HG02759 (cell line): ENCODE measurements at regions not wholly inside any gene's neighbourhood (a gene's known extent, or its start where the extent isn't known, plus 50 kb on each side); places are given as distances from the start of the nearest gene placed in this dataset.

Experiments used
- ATAC-seq: cut with Tn5 transposase; IDR thresholded peaks from one replicate; pipeline ENCODE4 v1.9.1; 2021; ENCODE audit warnings: mild to moderate bottlenecking, moderate library complexity; ENCODE audit not compliant: unreplicated experiment

DNA sequence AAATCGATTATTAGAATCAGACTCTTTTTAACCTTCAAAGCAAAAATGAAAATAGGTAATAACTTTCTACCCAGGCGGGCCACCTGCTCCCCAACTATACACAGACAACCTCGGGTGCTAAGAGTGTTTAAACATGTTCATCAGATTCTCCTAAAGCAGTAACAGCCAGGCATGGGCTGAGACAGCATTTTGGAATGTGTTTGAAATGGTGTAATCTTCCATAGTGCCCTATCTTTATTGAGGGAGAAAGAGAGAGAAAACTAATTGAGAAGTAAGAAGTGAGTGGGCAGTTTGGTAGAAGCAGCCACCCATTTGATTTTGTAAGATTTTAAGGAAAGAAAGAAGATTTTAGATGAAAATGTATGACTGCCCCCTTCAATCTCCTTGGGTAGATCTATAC, 196.1 kb upstream of the CTAGE1 start:
- ATAC-seq: no peak

DNA sequence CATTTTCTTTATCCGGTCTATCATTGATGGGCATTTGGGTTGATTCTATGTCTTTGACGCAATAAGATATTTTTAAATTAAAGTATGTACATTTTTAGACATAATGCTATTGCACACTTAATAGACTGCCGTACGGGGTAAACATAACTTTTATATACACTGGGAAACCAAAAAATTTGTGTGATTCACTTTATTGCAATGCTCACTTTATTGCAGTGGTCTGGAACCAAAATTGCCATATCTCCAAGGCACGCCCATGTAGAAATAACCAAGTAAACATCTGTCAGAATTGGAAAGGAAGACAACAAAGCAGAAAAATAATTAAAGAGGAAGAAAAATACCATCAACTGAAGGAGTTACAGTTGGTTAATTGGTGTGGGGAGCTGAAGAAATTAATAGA, 205.8 kb upstream of the CTAGE1 start:
- ATAC-seq: no peak

DNA sequence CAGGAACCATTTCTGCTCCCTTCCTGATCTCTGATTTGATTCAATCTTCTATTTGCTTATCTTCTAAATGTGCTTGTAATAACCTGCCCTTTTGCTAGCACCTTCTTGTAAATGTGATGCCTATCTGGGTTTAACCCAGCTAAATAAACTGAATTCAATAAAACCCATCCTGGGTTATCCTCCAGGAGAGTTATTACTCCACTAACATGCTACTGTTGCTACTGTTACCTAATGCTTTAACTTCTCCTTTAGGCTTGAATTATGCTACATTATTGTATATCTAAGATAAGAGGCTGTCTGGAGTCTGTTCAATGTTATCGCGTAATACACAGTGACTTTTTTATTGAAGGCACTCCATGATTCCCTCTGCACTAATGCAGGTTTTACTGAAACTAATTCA, 206.5 kb upstream of the CTAGE1 start:
- no peak for ATAC-seq

DNA sequence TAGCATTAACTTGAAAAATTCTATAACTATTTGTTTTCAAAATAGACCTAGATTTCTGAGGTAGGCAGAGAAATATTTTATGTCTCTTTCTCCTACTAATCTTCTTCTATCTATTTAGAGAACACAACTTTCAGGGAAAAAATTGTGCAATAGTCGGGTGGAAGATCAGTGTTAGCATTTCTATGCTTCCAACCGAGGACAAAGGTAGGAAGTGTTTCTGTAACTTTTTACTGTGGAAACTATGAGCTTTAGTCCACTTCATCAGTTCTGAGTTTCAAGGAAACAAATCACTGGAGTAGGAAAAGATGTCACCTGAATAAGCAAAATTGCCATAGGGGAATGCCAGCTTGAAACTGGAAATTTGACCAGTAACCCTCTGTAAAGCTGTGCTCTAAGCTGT, 207.7 kb upstream of the CTAGE1 start:
- ATAC-seq: no peak

DNA sequence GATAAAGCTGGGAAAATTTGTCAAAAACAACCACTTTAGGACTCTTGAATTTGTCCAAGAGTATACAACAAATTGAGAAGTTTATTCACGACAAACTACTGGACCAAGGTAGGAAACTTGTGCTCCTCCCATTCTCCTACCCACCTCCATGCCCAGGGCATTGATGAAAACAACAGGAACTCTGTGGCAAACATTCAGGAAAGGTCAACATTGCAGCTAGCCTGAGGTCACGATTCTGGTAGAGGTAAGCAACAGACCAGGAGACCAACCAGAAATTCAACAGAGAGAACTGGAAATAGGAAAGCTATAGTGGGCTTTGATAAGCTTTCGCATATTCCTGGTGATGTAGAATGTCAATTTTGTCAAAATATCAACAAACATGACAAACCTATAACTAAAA, 209.1 kb upstream of the CTAGE1 start:
- no peak for ATAC-seq

DNA sequence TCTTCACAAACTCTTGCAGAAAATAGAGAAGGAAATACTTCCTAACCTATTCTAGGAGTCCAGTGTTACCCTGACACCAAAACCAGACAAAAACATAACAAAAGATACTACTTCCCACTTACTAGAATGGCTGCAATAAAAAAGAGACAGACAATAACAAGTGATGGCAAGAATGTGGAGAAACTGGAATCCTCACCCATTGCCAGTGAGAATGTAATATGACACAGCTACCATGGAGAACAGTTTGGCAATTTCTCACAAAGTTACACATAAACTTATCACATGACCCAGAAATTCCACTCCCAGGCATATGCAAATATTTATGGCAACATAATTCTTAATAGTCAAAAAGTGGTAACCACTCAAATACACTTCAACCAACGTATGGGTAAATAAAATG, 209.8 kb upstream of the CTAGE1 start:
- ATAC-seq: no peak

DNA sequence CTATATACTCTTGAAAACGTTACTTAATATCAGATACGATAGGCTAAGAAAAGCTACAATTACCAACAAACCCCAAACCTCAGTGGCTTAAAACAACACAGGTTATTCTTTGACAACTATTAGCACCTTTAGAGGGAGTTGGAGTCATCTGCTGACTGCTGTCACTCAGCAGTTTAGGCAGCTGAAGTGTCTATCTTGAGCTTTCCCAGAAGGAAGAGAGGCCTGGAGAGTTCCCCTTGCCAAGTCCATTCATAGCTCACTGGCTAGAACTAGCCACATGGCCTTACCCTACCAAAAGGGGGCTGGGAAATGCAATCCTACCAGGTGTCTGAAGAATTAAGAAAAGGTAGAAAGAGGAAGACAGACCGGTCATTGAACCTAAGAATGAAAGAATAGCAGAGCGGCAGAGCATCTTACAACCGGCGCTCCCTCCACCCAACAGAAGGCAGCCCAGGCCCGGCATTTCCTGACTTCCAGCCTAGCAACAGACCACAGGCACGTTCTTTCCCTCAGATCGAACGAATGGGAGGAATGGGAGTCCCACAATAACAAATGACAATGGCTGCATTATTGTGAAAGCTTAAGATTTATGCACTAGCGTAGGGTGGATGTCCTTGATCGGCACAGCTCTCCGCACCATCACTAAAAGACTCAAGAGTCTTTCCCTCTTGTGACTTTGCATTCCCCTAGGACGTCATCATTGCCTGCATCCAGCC, 211.2 kb upstream of the CTAGE1 start:
- no peak for ATAC-seq

DNA sequence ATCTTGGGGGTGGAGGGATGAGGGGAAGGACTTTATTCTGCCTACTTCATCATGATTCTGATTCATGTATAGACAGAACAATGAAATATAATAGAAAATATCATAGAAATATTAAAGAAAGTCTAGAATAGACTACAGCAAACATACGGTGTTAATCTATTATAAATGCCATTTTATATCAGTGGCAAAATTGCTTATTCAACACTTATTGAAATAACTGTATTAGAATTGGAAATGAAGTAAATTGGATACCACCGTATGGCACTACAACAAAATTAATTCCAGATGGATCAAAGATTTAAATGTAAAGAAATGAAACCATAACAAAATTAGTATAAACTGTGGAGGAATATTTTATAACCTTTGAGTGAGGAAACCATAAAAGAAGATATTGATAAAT, 213.3 kb upstream of the CTAGE1 start:
- no peak for ATAC-seq

DNA sequence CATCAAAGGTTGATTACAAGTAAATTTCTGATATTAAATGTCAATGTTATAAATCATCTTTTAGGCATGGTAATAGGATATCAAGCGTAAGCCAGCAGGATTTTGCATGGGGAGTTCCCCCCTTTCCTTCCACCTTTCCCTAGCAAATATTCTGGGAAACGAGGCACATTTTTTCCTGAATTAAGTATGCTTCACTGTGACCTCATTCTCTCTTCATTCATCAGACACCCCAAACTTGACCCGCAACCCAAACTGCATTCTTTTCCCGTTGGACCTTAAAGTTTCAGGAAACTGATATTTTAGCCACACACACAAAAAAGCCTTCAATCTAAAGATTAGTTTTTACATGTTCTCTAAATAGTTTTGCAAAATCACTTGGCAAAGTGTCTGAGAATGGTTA, 214.5 kb upstream of the CTAGE1 start:
- ATAC-seq: no peak

DNA sequence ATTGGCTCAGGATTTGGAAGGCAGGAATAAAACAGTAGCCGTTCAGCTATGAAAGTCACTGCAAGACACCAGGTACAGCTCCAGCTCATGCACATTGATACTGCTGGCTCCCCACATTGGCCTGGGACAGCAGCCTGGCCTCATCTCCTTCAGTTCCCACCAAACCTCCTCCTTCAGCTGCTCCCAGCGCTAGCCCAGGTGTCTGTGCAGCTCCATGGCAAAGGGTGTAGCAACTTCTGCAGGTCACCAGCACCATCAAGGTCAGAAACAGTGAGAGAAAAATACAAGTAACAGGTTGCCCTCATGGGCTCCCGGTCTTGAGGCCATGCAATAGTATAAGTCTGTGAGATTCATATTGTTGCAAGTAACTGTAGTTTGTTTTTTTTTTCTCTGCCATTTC, 216.7 kb upstream of the CTAGE1 start:
- no peak for ATAC-seq

DNA sequence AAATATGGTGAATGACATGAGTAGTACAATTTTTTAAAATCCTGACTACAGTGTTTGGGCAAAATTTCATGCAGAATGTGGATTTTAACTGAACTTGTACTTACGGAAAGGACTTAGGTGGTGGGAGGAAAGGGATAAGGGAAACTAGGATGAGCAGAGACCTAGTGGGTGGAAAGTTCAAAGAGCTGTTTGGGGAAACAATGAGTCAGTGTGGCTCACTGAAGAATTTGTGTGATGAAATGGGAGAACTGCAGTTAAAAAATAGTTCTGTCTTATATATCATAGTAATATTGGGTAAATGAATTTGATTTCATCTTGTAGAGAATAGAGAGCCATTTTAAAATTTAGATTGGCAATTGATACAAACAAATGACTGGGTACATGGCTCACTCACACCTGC, 220.1 kb upstream of the CTAGE1 start:
- ATAC-seq: no peak

DNA sequence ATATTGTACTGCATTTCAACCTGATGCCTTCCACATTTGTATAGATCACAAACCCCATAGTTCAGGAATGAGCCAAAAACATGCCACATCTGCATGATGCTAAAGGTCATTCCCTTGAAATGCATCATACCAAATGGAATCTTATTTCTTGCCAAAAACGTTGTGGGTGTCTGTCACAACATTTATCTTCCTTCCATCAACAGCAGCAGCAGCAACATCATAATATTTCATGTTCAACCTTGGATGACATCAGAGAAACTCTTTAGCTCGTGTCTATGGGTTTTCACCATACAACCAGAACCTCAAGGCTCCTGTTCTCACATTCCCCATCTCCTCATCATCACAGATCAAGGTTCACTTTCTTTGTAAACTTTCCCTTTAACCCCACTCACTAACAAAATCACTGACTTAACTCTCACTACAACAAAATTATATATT, 221.3 kb upstream of the CTAGE1 start:
- no peak for ATAC-seq

DNA sequence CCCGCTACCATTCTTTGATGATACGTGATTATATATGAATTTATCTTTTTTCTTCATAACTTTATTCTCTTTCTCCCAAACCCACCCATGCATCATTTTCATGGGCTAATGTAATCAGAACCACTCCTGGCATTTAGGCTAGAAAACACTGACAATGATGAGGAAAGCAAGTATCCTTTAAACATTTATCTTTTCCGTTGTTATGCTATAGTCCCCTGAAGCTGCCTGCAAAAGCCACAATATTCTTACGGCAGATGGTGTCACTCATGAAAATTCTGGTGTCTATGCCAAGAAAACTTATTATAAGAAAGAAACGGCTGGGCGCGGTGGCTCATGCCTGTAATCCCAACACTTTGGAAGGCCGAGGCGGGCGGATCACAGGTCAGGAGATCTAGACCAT, 221.8 kb upstream of the CTAGE1 start:
- no peak for ATAC-seq

DNA sequence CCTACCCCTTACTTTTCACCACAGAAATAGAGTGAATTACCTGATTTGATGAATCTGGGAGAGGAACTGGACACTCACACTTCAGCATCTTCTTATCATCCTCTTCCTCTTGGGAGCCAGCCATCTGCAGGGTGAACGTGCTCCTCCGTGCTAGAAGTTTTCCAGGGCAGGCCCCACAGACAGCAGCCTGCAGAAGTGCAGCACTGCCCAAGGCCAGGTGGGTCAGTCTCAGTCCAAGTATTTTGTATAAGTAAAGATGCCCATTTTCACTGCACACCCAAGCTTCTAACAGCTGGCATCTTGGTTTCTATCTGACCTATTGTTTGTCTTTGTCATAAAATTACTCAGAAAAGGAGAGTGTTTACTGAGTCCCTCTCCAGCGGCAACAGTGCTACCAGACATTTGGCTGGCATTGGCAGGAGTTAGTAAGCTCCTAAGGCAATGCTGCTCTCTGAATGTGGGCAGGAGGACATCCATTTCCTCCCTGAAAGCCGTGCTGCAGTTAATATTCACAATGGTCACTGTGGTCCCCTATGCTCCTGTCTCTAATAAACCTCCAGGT, 222.6 kb upstream of the CTAGE1 start:
- no peak for ATAC-seq

DNA sequence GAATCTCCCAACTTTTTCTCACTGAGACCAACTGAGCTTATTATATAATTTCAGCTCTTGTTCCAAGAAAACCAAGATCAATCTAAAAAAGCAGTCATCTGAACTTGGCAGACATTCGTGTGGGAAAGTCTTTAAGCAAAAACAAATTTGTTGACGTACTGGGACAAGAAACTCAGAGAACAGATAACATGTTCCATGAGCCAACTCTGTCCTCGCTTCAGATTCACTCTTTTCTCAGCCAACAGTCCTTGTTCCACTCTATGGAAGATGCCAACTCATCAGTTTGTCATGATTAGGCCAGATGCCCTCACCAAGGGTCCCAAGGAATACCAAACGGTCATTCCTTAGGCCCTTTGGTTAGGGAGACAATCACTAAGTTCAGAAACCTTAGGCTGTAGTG, 224.2 kb upstream of the CTAGE1 start:
- ATAC-seq: no peak

DNA sequence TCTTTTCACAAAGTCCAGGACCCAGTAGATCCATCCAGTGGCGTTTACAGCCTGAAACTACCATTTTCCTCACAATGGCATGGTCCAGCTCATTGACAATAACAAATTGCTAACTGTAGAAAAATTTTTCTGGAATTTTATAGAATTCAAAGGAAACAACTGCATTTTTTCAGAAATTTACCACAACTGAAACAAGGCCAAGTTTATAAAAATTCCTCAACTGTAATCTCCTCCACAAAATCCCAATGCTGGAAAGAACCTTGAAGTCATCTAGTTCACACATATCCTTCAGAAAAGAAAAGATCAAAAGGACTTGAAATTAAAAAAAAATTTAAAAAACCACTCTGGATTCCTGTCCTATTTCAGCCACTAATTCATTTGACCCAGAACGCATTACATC, 226.0 kb upstream of the CTAGE1 start:
- no peak for ATAC-seq

DNA sequence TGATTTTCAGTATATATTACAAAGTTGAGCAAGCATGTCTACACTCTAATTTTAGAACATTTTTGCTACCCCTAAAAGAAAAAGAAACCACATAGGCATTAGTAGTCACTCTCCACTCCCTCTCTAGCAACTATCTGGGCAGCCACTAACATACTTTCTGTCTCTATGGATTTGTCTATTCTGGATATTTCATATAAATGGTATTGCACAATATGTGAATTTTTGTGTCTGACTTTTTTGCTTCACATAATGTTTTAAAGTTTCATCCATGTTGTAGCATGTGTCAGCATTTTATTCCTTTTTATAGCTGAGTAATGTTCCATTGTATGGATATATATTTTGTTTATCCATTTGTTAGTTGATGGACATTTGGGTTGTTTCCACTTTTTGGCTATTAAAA, 232.5 kb upstream of the CTAGE1 start:
- no peak for ATAC-seq

DNA sequence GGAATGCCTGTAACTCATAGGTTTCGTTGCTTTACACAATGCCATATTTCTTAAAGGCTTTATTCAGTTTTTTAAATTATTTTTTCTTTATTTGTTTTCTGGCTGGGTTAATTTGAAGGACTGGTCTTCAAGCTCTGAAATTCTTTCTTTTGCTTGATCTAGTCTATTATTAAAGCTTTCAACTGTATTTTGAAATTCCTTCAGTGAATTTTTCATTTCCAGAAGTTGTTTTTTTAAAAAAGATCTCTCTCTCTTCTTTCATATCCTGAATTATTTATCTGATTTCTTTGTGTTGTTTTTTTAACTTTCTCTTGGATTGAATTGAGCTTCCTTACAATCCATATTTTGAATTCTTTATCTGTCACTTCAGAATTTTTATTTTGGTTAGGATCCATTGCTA, 239.9 kb upstream of the CTAGE1 start:
- no peak for ATAC-seq

DNA sequence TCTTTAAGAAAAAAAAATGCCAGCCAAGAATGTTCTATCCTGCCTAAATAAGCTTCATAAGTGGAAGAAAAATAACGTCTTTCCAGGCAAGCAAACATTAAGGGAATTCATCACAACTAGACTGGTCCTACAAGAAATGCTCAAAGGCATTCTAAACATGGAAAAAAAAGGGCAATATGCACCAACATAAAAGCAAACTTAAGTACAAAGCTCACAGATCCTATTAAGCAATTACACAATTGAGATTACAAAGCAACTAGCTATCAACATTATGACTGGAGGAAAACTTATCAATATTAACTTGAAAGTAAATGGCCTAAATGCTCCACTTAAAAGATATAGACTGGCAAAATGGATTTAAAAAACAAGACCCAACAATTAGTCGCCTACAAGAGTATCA, 240.6 kb upstream of the CTAGE1 start:
- no peak for ATAC-seq

DNA sequence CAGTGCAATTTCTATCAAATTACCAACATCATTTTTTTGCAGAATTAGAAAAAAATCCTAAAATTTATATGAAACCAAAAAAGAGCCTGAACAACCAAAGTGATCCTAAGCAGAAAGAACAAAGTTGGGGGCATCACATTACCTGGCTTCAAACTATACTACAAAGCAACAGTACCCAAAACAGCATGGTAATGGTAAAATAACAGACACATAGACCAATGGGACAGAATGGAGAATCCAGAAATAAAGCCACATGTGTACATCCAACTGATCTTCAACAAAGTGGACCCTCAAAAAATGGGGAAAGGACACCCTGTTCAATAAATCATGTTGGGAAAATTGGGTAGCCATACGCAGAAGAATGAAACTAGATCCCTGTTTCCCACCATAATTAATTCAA, 245.7 kb upstream of the CTAGE1 start:
- no peak for ATAC-seq

DNA sequence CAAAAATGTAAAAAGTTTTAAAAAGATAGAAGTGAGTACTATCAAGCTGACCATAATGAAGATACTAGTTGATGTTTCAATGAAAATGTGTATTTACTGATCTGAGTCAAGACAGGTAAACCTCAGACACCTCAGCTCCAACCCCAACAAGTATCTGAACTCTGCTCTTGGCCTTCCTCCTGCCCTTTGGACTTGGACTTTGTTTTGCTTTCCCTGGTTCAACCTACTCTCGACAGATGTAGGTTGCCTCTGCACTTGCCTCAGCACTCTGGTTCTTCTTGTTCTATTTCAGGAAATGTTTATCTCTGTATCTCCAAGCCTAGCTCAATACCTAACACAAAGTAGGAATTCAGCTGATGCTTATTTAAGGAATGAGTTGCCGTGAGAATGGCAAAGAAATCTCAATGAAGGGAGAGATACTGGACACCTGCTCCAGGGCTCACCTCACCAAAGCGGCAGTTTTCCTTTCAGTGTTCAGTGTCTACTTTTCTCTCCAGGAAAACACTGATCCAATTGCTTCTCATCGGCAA, 248.8 kb upstream of the CTAGE1 start:
- no peak for ATAC-seq

DNA sequence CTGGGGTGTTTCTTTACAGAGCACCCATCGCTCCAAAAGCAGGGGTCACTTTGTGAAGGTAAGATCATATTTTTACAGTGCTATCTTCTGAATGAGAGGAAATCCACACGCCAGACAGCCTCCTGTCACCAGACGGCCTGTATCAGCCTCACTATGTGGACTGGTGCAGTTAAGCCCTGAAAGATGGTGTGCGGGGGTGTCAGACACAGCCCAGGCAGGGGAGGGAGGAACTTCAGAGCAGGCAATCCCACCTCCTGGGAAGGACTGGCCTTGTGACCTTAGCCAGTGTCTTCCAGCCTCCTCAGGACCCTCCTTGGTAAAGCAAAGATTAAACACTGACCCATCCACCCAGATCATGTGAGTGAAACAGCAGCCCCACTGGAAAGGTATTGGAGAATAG, 249.4 kb upstream of the CTAGE1 start:
- no peak for ATAC-seq
